ENCODE measurements at regions not wholly inside any gene's neighbourhood (a gene's known extent, or its start where the extent isn't known, plus 50 kb on each side); places are given as distances from the start of the nearest gene placed in this dataset.

DNA sequence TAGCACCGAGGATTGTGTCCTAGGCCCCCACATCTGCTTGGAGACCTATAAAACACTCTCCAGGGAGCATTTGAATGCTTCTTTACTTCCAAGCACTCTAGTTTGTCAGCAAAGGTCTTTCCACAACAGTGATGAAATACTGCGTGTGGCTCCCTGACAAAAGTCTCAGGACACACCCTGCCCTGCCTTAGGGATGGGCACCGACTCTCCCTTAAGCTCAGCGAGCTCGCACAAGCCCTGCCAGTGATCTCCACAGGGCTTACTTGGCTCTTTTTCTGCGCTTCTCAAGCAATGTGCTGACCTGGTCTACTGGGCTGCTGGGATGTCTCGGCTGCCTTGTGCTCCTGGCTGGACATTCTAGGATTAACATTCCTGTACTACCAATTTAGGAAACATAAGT is 84.3 kb upstream of the MPP7 start:
- no peak for TF ChIP-seq EZH2phosphoT487 (IDR thresholded peaks at IDR 0.05)
- TF ChIP-seq, protein P1, sequence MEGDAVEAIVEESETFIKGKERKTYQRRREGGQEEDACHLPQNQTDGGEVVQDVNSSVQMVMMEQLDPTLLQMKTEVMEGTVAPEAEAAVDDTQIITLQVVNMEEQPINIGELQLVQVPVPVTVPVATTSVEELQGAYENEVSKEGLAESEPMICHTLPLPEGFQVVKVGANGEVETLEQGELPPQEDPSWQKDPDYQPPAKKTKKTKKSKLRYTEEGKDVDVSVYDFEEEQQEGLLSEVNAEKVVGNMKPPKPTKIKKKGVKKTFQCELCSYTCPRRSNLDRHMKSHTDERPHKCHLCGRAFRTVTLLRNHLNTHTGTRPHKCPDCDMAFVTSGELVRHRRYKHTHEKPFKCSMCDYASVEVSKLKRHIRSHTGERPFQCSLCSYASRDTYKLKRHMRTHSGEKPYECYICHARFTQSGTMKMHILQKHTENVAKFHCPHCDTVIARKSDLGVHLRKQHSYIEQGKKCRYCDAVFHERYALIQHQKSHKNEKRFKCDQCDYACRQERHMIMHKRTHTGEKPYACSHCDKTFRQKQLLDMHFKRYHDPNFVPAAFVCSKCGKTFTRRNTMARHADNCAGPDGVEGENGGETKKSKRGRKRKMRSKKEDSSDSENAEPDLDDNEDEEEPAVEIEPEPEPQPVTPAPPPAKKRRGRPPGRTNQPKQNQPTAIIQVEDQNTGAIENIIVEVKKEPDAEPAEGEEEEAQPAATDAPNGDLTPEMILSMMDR (IDR thresholded peaks at IDR 0.05), result no peak
- no peak for TF ChIP-seq EZH2 (IDR thresholded peaks at IDR 0.05)

Data from neural progenitor cell (in vitro differentiated cells).